GM23248 (cell line): ENCODE measurements at regions not wholly inside any gene's neighbourhood (a gene's known extent, or its start where the extent isn't known, plus 50 kb on each side); places are given as distances from the start of the nearest gene placed in this dataset.

Source experiments
- EZH2 ChIP-seq: fragments of 200-600 bp; sonication (generic); IDR thresholded peaks from 2 replicates; pipeline ENCODE4 v1.6.1; 2018; ENCODE audit warnings: antibody characterized with exemption, mild to moderate bottlenecking; ENCODE audit not compliant: insufficient read depth, poor library complexity, severe bottlenecking
- EZH2phosphoT487 ChIP-seq: fragments of 200-600 bp; sonication (generic); IDR thresholded peaks from 2 replicates; pipeline ENCODE4 v1.6.1; 2018; ENCODE audit warnings: antibody characterized with exemption, moderate library complexity, mild to moderate bottlenecking, low read depth; ENCODE audit not compliant: insufficient read depth

GRCh38 chr2:236883819-236884218 is 201.9 kb upstream of the COPS8 start:
- no peak for TF ChIP-seq EZH2phosphoT487
- TF ChIP-seq EZH2: no peak
